Endothelial cell of umbilical vein (primary cell): ENCODE measurements at regions not wholly inside any gene's neighbourhood (a gene's known extent, or its start where the extent isn't known, plus 50 kb on each side); places are given as distances from the start of the nearest gene placed in this dataset.

ENCODE experiments used
- BruUV-seq: library from RNA; stranded (reverse); fragments of 400-500 nt; replicated peaks from 2 replicates; lab custom pipeline; 2021; lab: Mats Ljungman, UMichigan
- CTCF ChIA-PET: fragments of 300-600, 350-600 bp; sonication (Branson Sonifier 250); formaldehyde crosslinking; loops from one replicate; lab custom pipeline; 2021; ENCODE audit warnings: antibody characterized with exemption, inconsistent platforms; lab: Charles Lee
- POLR2A ChIA-PET: fragments of 300-600, 350-600 bp; sonication (Branson Sonifier 250); formaldehyde crosslinking; loops from one replicate; lab custom pipeline; 2021; ENCODE audit warnings: antibody characterized with exemption, inconsistent platforms; lab: Charles Lee
- DNase-seq: peaks from one replicate; pipeline ENCODE4 v3.0.0-alpha.2; 2011; ENCODE audit warnings: low read depth, low spot score
- FAIRE-seq: peaks from 2 replicates; lab custom pipeline; 2011; peaks lifted over from hg19 to GRCh38; lab: Jason Lieb, UNC
- H2AFZ ChIP-seq: 2 replicates; pipeline ENCODE4 v1.6.0; 2012; ENCODE audit warnings: low read depth, low read length, control low read depth, inconsistent platforms
- H3K27ac ChIP-seq: 2 replicates; pipeline ENCODE4 v1.5.1; 2011; ENCODE audit warnings: low read depth, mild to moderate bottlenecking, control low read depth, low read length, moderate library complexity; ENCODE audit not compliant: insufficient read depth
- H3K27me3 ChIP-seq, 2 experiments: 2 replicates each; pipeline versions ENCODE4 v1.6.0 to v1.6.1; 2011; ENCODE audit warnings: low read length in 2 of 2, mixed read lengths in 1 of 2; ENCODE audit not compliant: control insufficient read depth in 2 of 2, insufficient read depth in 2 of 2
- H3K36me3 ChIP-seq, 2 experiments: 2 replicates in 1 of 2; 3 replicates in 1 of 2; pipeline ENCODE4 v1.5.1; 2011; ENCODE audit warnings: low read length in 2 of 2, mild to moderate bottlenecking in 1 of 2, moderate library complexity in 1 of 2; ENCODE audit not compliant: control insufficient read depth in 2 of 2, insufficient read depth in 2 of 2; ENCODE audit errors: extremely low read depth in 1 of 2
- H3K4me1 ChIP-seq: 3 replicates; pipeline ENCODE4 v1.5.1; 2011; ENCODE audit warnings: mild to moderate bottlenecking, low read length; ENCODE audit not compliant: control insufficient read depth, insufficient read depth; ENCODE audit errors: extremely low read depth
- H3K4me2 ChIP-seq: 2 replicates; pipeline ENCODE4 v1.6.1; 2011; ENCODE audit warnings: low read length, control low read depth, mixed read lengths; ENCODE audit not compliant: insufficient read depth
- H3K4me3 ChIP-seq, 3 experiments: fragments of 200-600 bp in 1 of 3; sonication (generic), shearing (Covaris generic) in 1 of 3; replicated peaks in 1 of 3; 2 replicates each; pipeline ENCODE4 v1.5.1; 2011 to 2016; ENCODE audit warnings: control low read depth in 3 of 3, low read length in 3 of 3, mild to moderate bottlenecking in 2 of 3, inconsistent platforms in 1 of 3, low read depth in 1 of 3, moderate library complexity in 1 of 3; ENCODE audit not compliant: insufficient read depth in 1 of 3
- H3K79me2 ChIP-seq: 2 replicates; pipeline ENCODE4 v1.6.0; 2012; ENCODE audit warnings: low read length, inconsistent platforms; ENCODE audit not compliant: control insufficient read depth, insufficient read depth
- H3K9ac ChIP-seq: replicated peaks from 2 replicates; pipeline ENCODE3; 2011; ENCODE audit warnings: low read length, control low read depth; ENCODE audit not compliant: insufficient read depth; ENCODE audit errors: extremely low read depth
- H3K9me1 ChIP-seq: replicated peaks from 3 replicates; pipeline ENCODE4 v1.6.0; 2011; ENCODE audit warnings: mild to moderate bottlenecking, low read length; ENCODE audit not compliant: control insufficient read depth, insufficient read depth; ENCODE audit errors: extremely low read depth
- H3K9me3 ChIP-seq: replicated peaks from 2 replicates; pipeline ENCODE4 v1.5.1; 2012; ENCODE audit warnings: low read length, inconsistent platforms; ENCODE audit not compliant: control insufficient read depth, insufficient read depth
- H4K20me1 ChIP-seq: replicated peaks from 2 replicates; pipeline ENCODE3; 2011; ENCODE audit warnings: mild to moderate bottlenecking, low read length; ENCODE audit not compliant: control insufficient read depth, insufficient read depth; ENCODE audit errors: extremely low read depth
- EZH2 ChIP-seq: IDR thresholded peaks from 2 replicates; pipeline ENCODE4 v1.6.1; 2012; ENCODE audit warnings: borderline replicate concordance, low read depth, mild to moderate bottlenecking, moderate library complexity, low read length, inconsistent platforms; ENCODE audit not compliant: severe bottlenecking
- FOS ChIP-seq: IDR thresholded peaks from 2 replicates; pipeline ENCODE4 v1.6.1; 2011; ENCODE audit warnings: mild to moderate bottlenecking, low read length, moderate library complexity, borderline replicate concordance; ENCODE audit not compliant: insufficient read depth
- GATA2 ChIP-seq: IDR thresholded peaks from 2 replicates; pipeline ENCODE4 v1.7.0; 2011; ENCODE audit warnings: low read depth, mild to moderate bottlenecking, moderate library complexity, mixed read lengths, low read length; ENCODE audit not compliant: insufficient read length, insufficient read depth
- JUN ChIP-seq: IDR thresholded peaks from 2 replicates; pipeline ENCODE4 v1.6.1; 2011; ENCODE audit warnings: borderline replicate concordance, low read depth; ENCODE audit not compliant: insufficient read length, insufficient read depth
- MAX ChIP-seq: IDR thresholded peaks from 2 replicates; pipeline ENCODE4 v1.6.1; 2011; ENCODE audit not compliant: insufficient read depth, insufficient read length
- MYC ChIP-seq: IDR thresholded peaks from one replicate; pipeline ENCODE4 v1.6.1; 2011; ENCODE audit warnings: mild to moderate bottlenecking, low read depth, low read length
- POLR2A ChIP-seq: IDR thresholded peaks from 2 replicates; pipeline ENCODE4 v1.6.1; 2012; ENCODE audit warnings: low read depth, mild to moderate bottlenecking, control low read depth, low read length
- POLR2AphosphoS5 ChIP-seq: IDR thresholded peaks from 2 replicates; pipeline ENCODE4 v1.6.1; 2012; ENCODE audit warnings: low read depth, mild to moderate bottlenecking, control low read depth, low read length, moderate library complexity; ENCODE audit not compliant: insufficient read depth
- dilution Hi-C: fragments of 300-500 bp; cut with MboI; formaldehyde crosslinking; loops from one replicate; pipeline ENCODE4 v1.15.0; 2019; ENCODE audit warnings: low sequenced_read_pairs; ENCODE audit not compliant: extremely low pct_ligation_motif_present
- intact Hi-C: fragments of 100-400 bp; cut with micrococcal nuclease; formaldehyde crosslinking; loops from one replicate; pipeline ENCODE4 v1.10.0; 2022
- TF ChIP-seq, protein P1 (sequence below), 2 donors: IDR thresholded peaks; 1 replicate in 1 of 2; 2 replicates in 1 of 2; pipeline ENCODE4 v1.5.1; 2011; ENCODE audit warnings: low read length in 2 of 2, mild to moderate bottlenecking in 2 of 2, moderate library complexity in 2 of 2, control low read depth in 1 of 2, inconsistent platforms in 1 of 2, low read depth in 1 of 2; ENCODE audit not compliant: insufficient read depth in 1 of 2; ENCODE audit errors: extremely low read depth in 1 of 2

GRCh38 chr16:54806881-54807360 lies 123.7 kb upstream of the IRX5 start:
- Histone ChIP-seq H3K79me2 (no peaks in the 10 kb centered on the region), H3K36me3 (no peaks in the 10 kb centered on the region), H3K27ac (no peak overlapping the region), H3K27me3 (no peaks in the 10 kb centered on the region), H3K9ac (no peak overlapping the region), H3K4me1 (no peaks in the 10 kb centered on the region), H2AFZ (no peak overlapping the region), H3K4me2 (no peak overlapping the region), H4K20me1 (no peaks in the 10 kb centered on the region), H3K9me1 (no peaks in the 10 kb centered on the region), H3K4me3 (no peak overlapping the region), H3K9me3 (no peaks in the 10 kb centered on the region)
- no peak for TF ChIP-seq MYC
- TF ChIP-seq MAX: no peak
- no peak for TF ChIP-seq POLR2AphosphoS5
- TF ChIP-seq JUN: no peak
- no peak for TF ChIP-seq GATA2
- no peak for TF ChIP-seq FOS
- TF ChIP-seq EZH2: no peak
- TF ChIP-seq, protein P1, sequence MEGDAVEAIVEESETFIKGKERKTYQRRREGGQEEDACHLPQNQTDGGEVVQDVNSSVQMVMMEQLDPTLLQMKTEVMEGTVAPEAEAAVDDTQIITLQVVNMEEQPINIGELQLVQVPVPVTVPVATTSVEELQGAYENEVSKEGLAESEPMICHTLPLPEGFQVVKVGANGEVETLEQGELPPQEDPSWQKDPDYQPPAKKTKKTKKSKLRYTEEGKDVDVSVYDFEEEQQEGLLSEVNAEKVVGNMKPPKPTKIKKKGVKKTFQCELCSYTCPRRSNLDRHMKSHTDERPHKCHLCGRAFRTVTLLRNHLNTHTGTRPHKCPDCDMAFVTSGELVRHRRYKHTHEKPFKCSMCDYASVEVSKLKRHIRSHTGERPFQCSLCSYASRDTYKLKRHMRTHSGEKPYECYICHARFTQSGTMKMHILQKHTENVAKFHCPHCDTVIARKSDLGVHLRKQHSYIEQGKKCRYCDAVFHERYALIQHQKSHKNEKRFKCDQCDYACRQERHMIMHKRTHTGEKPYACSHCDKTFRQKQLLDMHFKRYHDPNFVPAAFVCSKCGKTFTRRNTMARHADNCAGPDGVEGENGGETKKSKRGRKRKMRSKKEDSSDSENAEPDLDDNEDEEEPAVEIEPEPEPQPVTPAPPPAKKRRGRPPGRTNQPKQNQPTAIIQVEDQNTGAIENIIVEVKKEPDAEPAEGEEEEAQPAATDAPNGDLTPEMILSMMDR (IDR thresholded peaks at IDR 0.05; ENCODE audit: extremely low read depth in 1 of 2, insufficient read depth in 1 of 2, low read depth in 1 of 2, low read length in 2 of 2): no peak
- TF ChIP-seq POLR2A: no peak
- DNase-seq: no peak
- ChIA-PET CTCF (no interaction called here), POLR2A (no interaction called here)
- no TSS peak for BruUV-seq
- intact Hi-C loops (no loop called here), dilution Hi-C loops (no loop called here)
- no peak for FAIRE-seq
